ENCODE measurements at regions not wholly inside any gene's neighbourhood (a gene's known extent, or its start where the extent isn't known, plus 50 kb on each side); places are given as distances from the start of the nearest gene placed in this dataset.

DNA sequence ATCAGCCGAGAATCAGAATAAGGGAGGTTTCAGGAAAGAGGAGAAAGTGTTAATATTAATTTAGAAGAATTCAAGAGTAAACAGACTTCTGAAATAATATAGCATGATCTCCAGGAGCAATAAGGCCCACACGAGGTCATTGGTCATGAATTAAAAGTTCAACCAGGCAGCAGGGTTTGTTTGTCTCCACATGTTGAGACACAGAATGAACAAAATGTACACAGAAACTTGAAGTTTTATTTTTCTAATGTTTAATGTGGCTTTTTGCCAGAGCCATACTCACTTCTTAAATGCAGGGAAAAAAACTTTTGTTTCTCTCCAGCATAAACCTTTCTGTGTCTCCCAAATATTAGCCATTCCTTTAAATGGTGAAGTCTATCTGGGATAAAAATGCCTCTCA is 504.5 kb downstream of the HDGFL1 start:
- TF ChIP-seq, protein P1, sequence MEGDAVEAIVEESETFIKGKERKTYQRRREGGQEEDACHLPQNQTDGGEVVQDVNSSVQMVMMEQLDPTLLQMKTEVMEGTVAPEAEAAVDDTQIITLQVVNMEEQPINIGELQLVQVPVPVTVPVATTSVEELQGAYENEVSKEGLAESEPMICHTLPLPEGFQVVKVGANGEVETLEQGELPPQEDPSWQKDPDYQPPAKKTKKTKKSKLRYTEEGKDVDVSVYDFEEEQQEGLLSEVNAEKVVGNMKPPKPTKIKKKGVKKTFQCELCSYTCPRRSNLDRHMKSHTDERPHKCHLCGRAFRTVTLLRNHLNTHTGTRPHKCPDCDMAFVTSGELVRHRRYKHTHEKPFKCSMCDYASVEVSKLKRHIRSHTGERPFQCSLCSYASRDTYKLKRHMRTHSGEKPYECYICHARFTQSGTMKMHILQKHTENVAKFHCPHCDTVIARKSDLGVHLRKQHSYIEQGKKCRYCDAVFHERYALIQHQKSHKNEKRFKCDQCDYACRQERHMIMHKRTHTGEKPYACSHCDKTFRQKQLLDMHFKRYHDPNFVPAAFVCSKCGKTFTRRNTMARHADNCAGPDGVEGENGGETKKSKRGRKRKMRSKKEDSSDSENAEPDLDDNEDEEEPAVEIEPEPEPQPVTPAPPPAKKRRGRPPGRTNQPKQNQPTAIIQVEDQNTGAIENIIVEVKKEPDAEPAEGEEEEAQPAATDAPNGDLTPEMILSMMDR (IDR thresholded peaks at IDR 0.05; ENCODE audit: low read length), result no peak
- no peak for TF ChIP-seq EZH2 (IDR thresholded peaks at IDR 0.05; ENCODE audit: borderline replicate concordance, low read length)

Data from OCI-LY1 (cell line).